Endothelial cell of umbilical vein (primary cell): ENCODE measurements at regions not wholly inside any gene's neighbourhood (a gene's known extent, or its start where the extent isn't known, plus 50 kb on each side); places are given as distances from the start of the nearest gene placed in this dataset.

Source experiments
- BruUV-seq: library from RNA; stranded (reverse); fragments of 400-500 nt; replicated peaks from 2 replicates; lab custom pipeline; 2021; lab: Mats Ljungman, UMichigan
- CTCF ChIA-PET: fragments of 300-600, 350-600 bp; sonication (Branson Sonifier 250); formaldehyde crosslinking; loops from one replicate; lab custom pipeline; 2021; ENCODE audit warnings: antibody characterized with exemption, inconsistent platforms; lab: Charles Lee
- POLR2A ChIA-PET: fragments of 300-600, 350-600 bp; sonication (Branson Sonifier 250); formaldehyde crosslinking; loops from one replicate; lab custom pipeline; 2021; ENCODE audit warnings: antibody characterized with exemption, inconsistent platforms; lab: Charles Lee
- DNase-seq: peaks from one replicate; pipeline ENCODE4 v3.0.0-alpha.2; 2011; ENCODE audit warnings: low read depth, low spot score
- FAIRE-seq: peaks from 2 replicates; lab custom pipeline; 2011; peaks lifted over from hg19 to GRCh38; lab: Jason Lieb, UNC
- H2AFZ ChIP-seq: 2 replicates; pipeline ENCODE4 v1.6.0; 2012; ENCODE audit warnings: low read depth, low read length, control low read depth, inconsistent platforms
- H3K27ac ChIP-seq: 2 replicates; pipeline ENCODE4 v1.5.1; 2011; ENCODE audit warnings: low read depth, mild to moderate bottlenecking, control low read depth, low read length, moderate library complexity; ENCODE audit not compliant: insufficient read depth
- H3K27me3 ChIP-seq, 2 experiments: 2 replicates each; pipeline versions ENCODE4 v1.6.0 to v1.6.1; 2011; ENCODE audit warnings: low read length in 2 of 2, mixed read lengths in 1 of 2; ENCODE audit not compliant: control insufficient read depth in 2 of 2, insufficient read depth in 2 of 2
- H3K36me3 ChIP-seq, 2 experiments: 2 replicates in 1 of 2; 3 replicates in 1 of 2; pipeline ENCODE4 v1.5.1; 2011; ENCODE audit warnings: low read length in 2 of 2, mild to moderate bottlenecking in 1 of 2, moderate library complexity in 1 of 2; ENCODE audit not compliant: control insufficient read depth in 2 of 2, insufficient read depth in 2 of 2; ENCODE audit errors: extremely low read depth in 1 of 2
- H3K4me1 ChIP-seq: 3 replicates; pipeline ENCODE4 v1.5.1; 2011; ENCODE audit warnings: mild to moderate bottlenecking, low read length; ENCODE audit not compliant: control insufficient read depth, insufficient read depth; ENCODE audit errors: extremely low read depth
- H3K4me2 ChIP-seq: 2 replicates; pipeline ENCODE4 v1.6.1; 2011; ENCODE audit warnings: low read length, control low read depth, mixed read lengths; ENCODE audit not compliant: insufficient read depth
- H3K4me3 ChIP-seq, 3 experiments: fragments of 200-600 bp in 1 of 3; sonication (generic), shearing (Covaris generic) in 1 of 3; replicated peaks in 1 of 3; 2 replicates each; pipeline ENCODE4 v1.5.1; 2011 to 2016; ENCODE audit warnings: control low read depth in 3 of 3, low read length in 3 of 3, mild to moderate bottlenecking in 2 of 3, inconsistent platforms in 1 of 3, low read depth in 1 of 3, moderate library complexity in 1 of 3; ENCODE audit not compliant: insufficient read depth in 1 of 3
- H3K79me2 ChIP-seq: 2 replicates; pipeline ENCODE4 v1.6.0; 2012; ENCODE audit warnings: low read length, inconsistent platforms; ENCODE audit not compliant: control insufficient read depth, insufficient read depth
- H3K9ac ChIP-seq: replicated peaks from 2 replicates; pipeline ENCODE3; 2011; ENCODE audit warnings: low read length, control low read depth; ENCODE audit not compliant: insufficient read depth; ENCODE audit errors: extremely low read depth
- H3K9me1 ChIP-seq: replicated peaks from 3 replicates; pipeline ENCODE4 v1.6.0; 2011; ENCODE audit warnings: mild to moderate bottlenecking, low read length; ENCODE audit not compliant: control insufficient read depth, insufficient read depth; ENCODE audit errors: extremely low read depth
- H3K9me3 ChIP-seq: replicated peaks from 2 replicates; pipeline ENCODE4 v1.5.1; 2012; ENCODE audit warnings: low read length, inconsistent platforms; ENCODE audit not compliant: control insufficient read depth, insufficient read depth
- H4K20me1 ChIP-seq: replicated peaks from 2 replicates; pipeline ENCODE3; 2011; ENCODE audit warnings: mild to moderate bottlenecking, low read length; ENCODE audit not compliant: control insufficient read depth, insufficient read depth; ENCODE audit errors: extremely low read depth
- CTCF ChIP-seq, 2 donors: IDR thresholded peaks; 1 replicate in 1 of 2; 2 replicates in 1 of 2; pipeline ENCODE4 v1.5.1; 2011; ENCODE audit warnings: low read length in 2 of 2, mild to moderate bottlenecking in 2 of 2, moderate library complexity in 2 of 2, control low read depth in 1 of 2, inconsistent platforms in 1 of 2, low read depth in 1 of 2; ENCODE audit not compliant: insufficient read depth in 1 of 2; ENCODE audit errors: extremely low read depth in 1 of 2
- EZH2 ChIP-seq: IDR thresholded peaks from 2 replicates; pipeline ENCODE4 v1.6.1; 2012; ENCODE audit warnings: borderline replicate concordance, low read depth, mild to moderate bottlenecking, moderate library complexity, low read length, inconsistent platforms; ENCODE audit not compliant: severe bottlenecking
- FOS ChIP-seq: IDR thresholded peaks from 2 replicates; pipeline ENCODE4 v1.6.1; 2011; ENCODE audit warnings: mild to moderate bottlenecking, low read length, moderate library complexity, borderline replicate concordance; ENCODE audit not compliant: insufficient read depth
- GATA2 ChIP-seq: IDR thresholded peaks from 2 replicates; pipeline ENCODE4 v1.7.0; 2011; ENCODE audit warnings: low read depth, mild to moderate bottlenecking, moderate library complexity, mixed read lengths, low read length; ENCODE audit not compliant: insufficient read length, insufficient read depth
- JUN ChIP-seq: IDR thresholded peaks from 2 replicates; pipeline ENCODE4 v1.6.1; 2011; ENCODE audit warnings: borderline replicate concordance, low read depth; ENCODE audit not compliant: insufficient read length, insufficient read depth
- MAX ChIP-seq: IDR thresholded peaks from 2 replicates; pipeline ENCODE4 v1.6.1; 2011; ENCODE audit not compliant: insufficient read depth, insufficient read length
- MYC ChIP-seq: IDR thresholded peaks from one replicate; pipeline ENCODE4 v1.6.1; 2011; ENCODE audit warnings: mild to moderate bottlenecking, low read depth, low read length
- POLR2A ChIP-seq: IDR thresholded peaks from 2 replicates; pipeline ENCODE4 v1.6.1; 2012; ENCODE audit warnings: low read depth, mild to moderate bottlenecking, control low read depth, low read length
- POLR2AphosphoS5 ChIP-seq: IDR thresholded peaks from 2 replicates; pipeline ENCODE4 v1.6.1; 2012; ENCODE audit warnings: low read depth, mild to moderate bottlenecking, control low read depth, low read length, moderate library complexity; ENCODE audit not compliant: insufficient read depth
- dilution Hi-C: fragments of 300-500 bp; cut with MboI; formaldehyde crosslinking; loops from one replicate; pipeline ENCODE4 v1.15.0; 2019; ENCODE audit warnings: low sequenced_read_pairs; ENCODE audit not compliant: extremely low pct_ligation_motif_present
- intact Hi-C: fragments of 100-400 bp; cut with micrococcal nuclease; formaldehyde crosslinking; loops from one replicate; pipeline ENCODE4 v1.10.0; 2022

- H3K36me3 ChIP-seq, result no peaks in the 10 kb centered on the region
- H3K27me3 ChIP-seq, result no peaks in the 10 kb centered on the region
- no peak for TF ChIP-seq CTCF (IDR thresholded peaks at IDR 0.05; ENCODE audit: extremely low read depth in 1 of 2, insufficient read depth in 1 of 2, low read depth in 1 of 2, low read length in 2 of 2)
- no peak for TF ChIP-seq POLR2AphosphoS5
- TF ChIP-seq POLR2A, result no peak
- TF ChIP-seq GATA2, result no peak
- TF ChIP-seq FOS, result no peak
- no peak for TF ChIP-seq EZH2
- no peak for TF ChIP-seq MYC
- TF ChIP-seq MAX, result no peak
- TF ChIP-seq JUN, result no peak
- no peaks in the 10 kb centered on the region for H3K4me1 ChIP-seq
- H3K27ac ChIP-seq, result no peak overlapping the region
- DNase-seq (no peak), FAIRE-seq (no peak)
- CTCF ChIA-PET, result no interaction called here
- H3K9me1 ChIP-seq, result no peaks in the 10 kb centered on the region
- no peak overlapping the region for H3K4me2 ChIP-seq
- POLR2A ChIA-PET, result no interaction called here
- dilution Hi-C loops, result no loop called here
- no peak overlapping the region for H3K4me3 ChIP-seq
- H3K79me2 ChIP-seq, result no peaks in the 10 kb centered on the region
- H3K9me3 ChIP-seq, result no peaks in the 10 kb centered on the region
- intact Hi-C loops, result no loop called here
- H2AFZ ChIP-seq, result no peak overlapping the region
- H4K20me1 ChIP-seq, result no peaks in the 10 kb centered on the region
- no peak overlapping the region for H3K9ac ChIP-seq
- no TSS peak for BruUV-seq
Observed at GRCh38 chr17:51512220-51512907, 252.0 kb downstream of the UTP18 start.
